Esophagus squamous epithelium (tissue), 4 donors: ENCODE measurements at regions not wholly inside any gene's neighbourhood (a gene's known extent, or its start where the extent isn't known, plus 50 kb on each side); places are given as distances from the start of the nearest gene placed in this dataset.

Experiments used
- POLR2A ChIP-seq, 4 donors: fragments of 450-650 bp; IDR thresholded peaks; one replicate each; pipeline ENCODE4 v1.6.1; 2017; ENCODE audit warnings: antibody characterized with exemption in 4 of 4, mild to moderate bottlenecking in 4 of 4, moderate library complexity in 3 of 4
- TF ChIP-seq, protein P1 (sequence below), 6 experiments: fragments of 450-650 bp in 4 of 6; fragments of 200-600 bp in 2 of 6; sonication (generic) in 2 of 6; IDR thresholded peaks; one replicate each; pipeline ENCODE4 v1.5.1; 2016 to 2019; ENCODE audit warnings: antibody characterized with exemption in 6 of 6, mild to moderate bottlenecking in 4 of 6, moderate library complexity in 4 of 6

DNA sequence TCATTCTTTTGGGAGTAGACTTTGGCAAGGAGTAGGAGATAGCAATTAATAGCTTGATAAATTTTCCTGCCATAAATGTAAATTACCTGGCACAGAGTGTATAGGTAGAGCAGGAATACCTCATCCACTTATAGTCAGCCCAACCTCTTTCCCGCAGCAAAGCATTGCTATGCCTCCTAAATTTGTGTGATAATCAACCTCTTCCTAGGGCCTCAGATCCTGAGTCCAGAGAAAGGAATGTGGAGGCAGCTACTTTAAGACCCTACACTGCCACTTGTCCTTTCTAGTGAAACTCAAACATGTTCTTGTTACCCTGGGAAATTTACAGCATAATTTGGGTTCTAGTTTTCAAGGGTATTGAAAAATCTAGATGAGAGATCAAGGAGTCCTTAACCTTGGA lies 919.0 kb downstream of the RAPGEF2 start:
- no peak for TF ChIP-seq POLR2A (IDR thresholded peaks at IDR 0.05)
- TF ChIP-seq, protein P1, sequence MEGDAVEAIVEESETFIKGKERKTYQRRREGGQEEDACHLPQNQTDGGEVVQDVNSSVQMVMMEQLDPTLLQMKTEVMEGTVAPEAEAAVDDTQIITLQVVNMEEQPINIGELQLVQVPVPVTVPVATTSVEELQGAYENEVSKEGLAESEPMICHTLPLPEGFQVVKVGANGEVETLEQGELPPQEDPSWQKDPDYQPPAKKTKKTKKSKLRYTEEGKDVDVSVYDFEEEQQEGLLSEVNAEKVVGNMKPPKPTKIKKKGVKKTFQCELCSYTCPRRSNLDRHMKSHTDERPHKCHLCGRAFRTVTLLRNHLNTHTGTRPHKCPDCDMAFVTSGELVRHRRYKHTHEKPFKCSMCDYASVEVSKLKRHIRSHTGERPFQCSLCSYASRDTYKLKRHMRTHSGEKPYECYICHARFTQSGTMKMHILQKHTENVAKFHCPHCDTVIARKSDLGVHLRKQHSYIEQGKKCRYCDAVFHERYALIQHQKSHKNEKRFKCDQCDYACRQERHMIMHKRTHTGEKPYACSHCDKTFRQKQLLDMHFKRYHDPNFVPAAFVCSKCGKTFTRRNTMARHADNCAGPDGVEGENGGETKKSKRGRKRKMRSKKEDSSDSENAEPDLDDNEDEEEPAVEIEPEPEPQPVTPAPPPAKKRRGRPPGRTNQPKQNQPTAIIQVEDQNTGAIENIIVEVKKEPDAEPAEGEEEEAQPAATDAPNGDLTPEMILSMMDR (IDR thresholded peaks at IDR 0.05): no peak
